Astrocyte (in vitro differentiated cells and primary cell): ENCODE measurements at regions not wholly inside any gene's neighbourhood (a gene's known extent, or its start where the extent isn't known, plus 50 kb on each side); places are given as distances from the start of the nearest gene placed in this dataset.

Source experiments
- DNase-seq: peaks from one replicate; pipeline ENCODE4 v3.0.0-alpha.2; 2010; ENCODE audit warnings: low read depth
- FAIRE-seq: peaks from 2 replicates; lab custom pipeline; 2011; peaks lifted over from hg19 to GRCh38; lab: Jason Lieb, UNC
- H2AFZ ChIP-seq: 2 replicates; pipeline ENCODE4 v1.6.0; 2012; ENCODE audit warnings: low read depth, low read length, inconsistent platforms
- H3K27ac ChIP-seq: 2 replicates; pipeline ENCODE4 v1.5.1; 2011; ENCODE audit warnings: low read depth, low read length, inconsistent platforms
- H3K27me3 ChIP-seq: 2 replicates; pipeline ENCODE4 v1.6.0; 2011; ENCODE audit warnings: low read length, inconsistent platforms; ENCODE audit not compliant: insufficient read depth
- H3K36me3 ChIP-seq: 2 replicates; pipeline ENCODE4 v1.5.1; 2011; ENCODE audit warnings: low read length, inconsistent platforms; ENCODE audit not compliant: insufficient read depth
- H3K4me1 ChIP-seq: 2 replicates; pipeline ENCODE4 v1.5.1; 2011; ENCODE audit warnings: low read length, inconsistent platforms; ENCODE audit not compliant: insufficient read depth
- H3K4me2 ChIP-seq: 2 replicates; pipeline ENCODE4 v1.6.0; 2012; ENCODE audit warnings: low read length, inconsistent platforms
- H3K4me3 ChIP-seq: 2 replicates; pipeline ENCODE4 v1.5.1; 2011; ENCODE audit warnings: low read depth, mild to moderate bottlenecking, low read length, inconsistent platforms; ENCODE audit not compliant: insufficient read depth
- H3K79me2 ChIP-seq: 2 replicates; pipeline ENCODE4 v1.6.0; 2012; ENCODE audit warnings: mild to moderate bottlenecking, low read length, inconsistent platforms; ENCODE audit not compliant: insufficient read depth
- H3K9ac ChIP-seq: 2 replicates; pipeline ENCODE4 v1.6.0; 2012; ENCODE audit warnings: mild to moderate bottlenecking, low read length, inconsistent platforms
- H3K9me3 ChIP-seq: 2 replicates; pipeline ENCODE4 v1.5.1; 2012; ENCODE audit warnings: low read depth, mild to moderate bottlenecking, low read length, inconsistent platforms; ENCODE audit not compliant: insufficient read depth
- H4K20me1 ChIP-seq: 2 replicates; pipeline ENCODE4 v1.6.0; 2012; ENCODE audit warnings: low read length, inconsistent platforms; ENCODE audit not compliant: insufficient read depth
- H3K27ac Mint-ChIP-seq: one replicate; pipeline ENCODE4 v1.8.0; 2021; ENCODE audit warnings: mild to moderate bottlenecking, mixed read lengths; ENCODE audit not compliant: unreplicated experiment
- H3K27me3 Mint-ChIP-seq: one replicate; pipeline ENCODE4 v1.8.0; 2021; ENCODE audit warnings: low read depth, mixed read lengths; ENCODE audit not compliant: unreplicated experiment
- H3K36me3 Mint-ChIP-seq: one replicate; pipeline ENCODE4 v1.8.0; 2021; ENCODE audit warnings: low read depth, mixed read lengths; ENCODE audit not compliant: unreplicated experiment
- H3K4me1 Mint-ChIP-seq: one replicate; pipeline ENCODE4 v1.8.0; 2021; ENCODE audit warnings: low read depth, mixed read lengths; ENCODE audit not compliant: unreplicated experiment
- H3K4me3 Mint-ChIP-seq: one replicate; pipeline ENCODE4 v1.8.0; 2021; ENCODE audit warnings: mild to moderate bottlenecking, moderate library complexity, mixed read lengths; ENCODE audit not compliant: unreplicated experiment
- H3K9me3 Mint-ChIP-seq: one replicate; pipeline ENCODE4 v1.8.0; 2021; ENCODE audit warnings: mild to moderate bottlenecking, mixed read lengths; ENCODE audit not compliant: unreplicated experiment
- CTCF ChIP-seq: IDR thresholded peaks from 2 replicates; pipeline ENCODE4 v1.5.1; 2011; ENCODE audit warnings: low read depth, mild to moderate bottlenecking, inconsistent platforms, low read length, moderate library complexity; ENCODE audit not compliant: insufficient read depth
- EZH2 ChIP-seq: IDR thresholded peaks from 2 replicates; pipeline ENCODE4 v1.6.1; 2012; ENCODE audit warnings: mild to moderate bottlenecking, low read length, inconsistent platforms; ENCODE audit not compliant: insufficient read depth

GRCh38 chr3:124057420-124057819 is 65.5 kb upstream of the ROPN1 start:
- no peaks in the 10 kb centered on the region for H3K4me1 ChIP-seq
- H3K27ac Mint-ChIP-seq = no peak overlapping the region

GRCh38 chr3:124059580-124059979 is 67.7 kb upstream of the ROPN1 start:
- H3K4me3 ChIP-seq = no peak overlapping the region
- Mint-ChIP-seq H3K9me3 (peaks cover 1% of the 10 kb centered on the region), H3K36me3 (peaks cover 3% of the 10 kb centered on the region), H3K27me3 (no peaks in the 10 kb centered on the region), H3K4me3 (no peak overlapping the region), H3K27ac (no peak overlapping the region), H3K4me1 (peaks cover 24% of the 10 kb centered on the region)
- no peak overlapping the region for H2AFZ ChIP-seq
- peaks cover 24% of the 10 kb centered on the region for H3K79me2 ChIP-seq
- no peaks in the 10 kb centered on the region for H3K4me1 ChIP-seq
- no peak overlapping the region for H3K27ac ChIP-seq
- no peaks in the 10 kb centered on the region for H3K36me3 ChIP-seq
- DNase-seq (peak; percentile 69), FAIRE-seq (no peak)
- peaks cover 74% of the 10 kb centered on the region for H4K20me1 ChIP-seq
- TF ChIP-seq CTCF (no peak), EZH2 (no peak)
- no peak overlapping the region for H3K9ac ChIP-seq
- no peak overlapping the region for H3K4me2 ChIP-seq
- H3K27me3 ChIP-seq = no peaks in the 10 kb centered on the region
- no peaks in the 10 kb centered on the region for H3K9me3 ChIP-seq

More at GRCh38 chr3:124057420-124057819, 65.5 kb upstream of the ROPN1 start:
- Histone ChIP-seq H3K79me2 (peaks cover 26% of the 10 kb centered on the region), H4K20me1 (peaks cover 74% of the 10 kb centered on the region), H3K9me3 (no peaks in the 10 kb centered on the region), H3K4me3 (no peak overlapping the region), H3K4me2 (no peak overlapping the region), H2AFZ (no peak overlapping the region), H3K27me3 (no peaks in the 10 kb centered on the region), H3K27ac (no peak overlapping the region), H3K36me3 (no peaks in the 10 kb centered on the region), H3K9ac (no peak overlapping the region)
- H3K9me3 Mint-ChIP-seq = peaks cover 1% of the 10 kb centered on the region
- H3K36me3 Mint-ChIP-seq = peaks cover 3% of the 10 kb centered on the region
- H3K27me3 Mint-ChIP-seq = peaks cover 3% of the 10 kb centered on the region
- TF ChIP-seq EZH2 (no peak), CTCF (no peak)
- FAIRE-seq (no peak), DNase-seq (no peak)
- H3K4me3 Mint-ChIP-seq = no peak overlapping the region
- H3K4me1 Mint-ChIP-seq = peaks cover 24% of the 10 kb centered on the region

- Histone ChIP-seq H2AFZ (no peak overlapping the region), H3K27ac (no peak overlapping the region), H3K27me3 (no peaks in the 10 kb centered on the region), H3K4me2 (no peak overlapping the region), H3K9me3 (no peaks in the 10 kb centered on the region), H3K9ac (no peak overlapping the region), H3K79me2 (peaks cover 16% of the 10 kb centered on the region), H3K4me3 (no peak overlapping the region), H3K4me1 (no peaks in the 10 kb centered on the region), H3K36me3 (no peaks in the 10 kb centered on the region), H4K20me1 (peaks cover 55% of the 10 kb centered on the region)
- no peak overlapping the region for H3K27ac Mint-ChIP-seq
- no peak overlapping the region for H3K4me3 Mint-ChIP-seq
- H3K4me1 Mint-ChIP-seq = peaks cover 24% of the 10 kb centered on the region
- no peak for FAIRE-seq
- no peaks in the 10 kb centered on the region for H3K36me3 Mint-ChIP-seq
- no peaks in the 10 kb centered on the region for H3K27me3 Mint-ChIP-seq
- peak; percentile 61 for DNase-seq
- no peak for TF ChIP-seq CTCF
- TF ChIP-seq EZH2 = no peak
- no peaks in the 10 kb centered on the region for H3K9me3 Mint-ChIP-seq
These were observed 71.4 kb upstream of the ROPN1 start for GRCh38 chr3:124063197-124063909.
